HEK293 (cell line): ENCODE measurements at regions not wholly inside any gene's neighbourhood (a gene's known extent, or its start where the extent isn't known, plus 50 kb on each side); places are given as distances from the start of the nearest gene placed in this dataset.

Experiments used
- CTCF ChIA-PET: fragments of 350-600 bp; formaldehyde crosslinking; extraction: SDS; loops from one replicate; lab custom pipeline; 2021; ENCODE audit warnings: antibody characterized with exemption; lab: Yijun Ruan, JAX
- POLR2A ChIA-PET: fragments of 300-600 bp; formaldehyde crosslinking; extraction: SDS; loops from one replicate; lab custom pipeline; 2020; ENCODE audit warnings: antibody characterized with exemption, inconsistent platforms; lab: Yijun Ruan, JAX
- H3K27ac ChIP-seq: fragments of 200-500 bp; sonication (Bioruptor generic); 2 replicates; pipeline ENCODE4 v1.5.1; 2014; ENCODE audit warnings: low read depth, low read length, control low read depth, inconsistent platforms; ENCODE audit errors: extremely low read depth
- H3K36me3 ChIP-seq, 2 experiments: fragments of 200-500 bp in 1 of 2; sonication (Bioruptor generic) in 1 of 2; 1 replicate in 1 of 2; 2 replicates in 1 of 2; pipeline ENCODE4 v1.5.1; 2014 to 2017; ENCODE audit warnings: inconsistent platforms in 2 of 2, low read length in 2 of 2; ENCODE audit not compliant: control insufficient read depth in 2 of 2, insufficient read depth in 1 of 2
- H3K4me1 ChIP-seq: fragments of 200-500 bp; sonication (Bioruptor generic); 2 replicates; pipeline ENCODE4 v1.5.1; 2014; ENCODE audit warnings: mild to moderate bottlenecking, low read length, inconsistent platforms; ENCODE audit not compliant: control insufficient read depth, insufficient read depth
- H3K4me3 ChIP-seq: 2 replicates; pipeline ENCODE4 v1.5.1; 2011; ENCODE audit warnings: low read depth, mild to moderate bottlenecking, control low read depth, low read length, moderate library complexity
- H3K9me3 ChIP-seq: fragments of 200-500 bp; sonication (Bioruptor generic); 2 replicates; pipeline ENCODE4 v1.5.1; 2014; ENCODE audit warnings: low read depth, low read length, inconsistent platforms; ENCODE audit not compliant: control insufficient read depth, insufficient read depth
- KLF1 ChIP-seq: fragments of 450-650 bp; formaldehyde crosslinking; IDR thresholded peaks from 2 replicates; pipeline ENCODE4 v1.5.1; 2016; ENCODE audit warnings: missing biosample characterization, missing genetic modification characterization
- PRDM2 ChIP-seq: fragments of 450-650 bp; formaldehyde crosslinking; IDR thresholded peaks from 2 replicates; pipeline ENCODE4 v1.5.1; 2016; ENCODE audit warnings: missing biosample characterization, missing genetic modification characterization, borderline replicate concordance
- RBAK ChIP-seq: fragments of 450-650 bp; formaldehyde crosslinking; IDR thresholded peaks from 2 replicates; pipeline ENCODE4 v1.5.1; 2016; ENCODE audit warnings: missing biosample characterization, missing genetic modification characterization
- ZFP41 ChIP-seq: fragments of 450-650 bp; formaldehyde crosslinking; IDR thresholded peaks from 2 replicates; pipeline ENCODE4 v1.5.1; 2016; ENCODE audit warnings: missing biosample characterization, missing genetic modification characterization, borderline replicate concordance
- ZNF148 ChIP-seq: fragments of 450-650 bp; formaldehyde crosslinking; IDR thresholded peaks from 2 replicates; pipeline ENCODE4 v1.5.0; 2017; ENCODE audit warnings: missing biosample characterization, missing genetic modification characterization, borderline replicate concordance
- ZNF157 ChIP-seq: fragments of 450-650 bp; formaldehyde crosslinking; IDR thresholded peaks from 2 replicates; pipeline ENCODE4 v1.5.1; 2016; ENCODE audit warnings: missing biosample characterization, missing genetic modification characterization
- ZNF174 ChIP-seq: fragments of 450-650 bp; formaldehyde crosslinking; IDR thresholded peaks from 2 replicates; pipeline ENCODE4 v1.5.0; 2017; ENCODE audit warnings: missing biosample characterization, mild to moderate bottlenecking, missing genetic modification characterization
- ZNF426 ChIP-seq: fragments of 450-650 bp; formaldehyde crosslinking; IDR thresholded peaks from 2 replicates; pipeline ENCODE4 v1.5.1; 2017; ENCODE audit warnings: missing biosample characterization, missing genetic modification characterization, mild to moderate bottlenecking, inconsistent platforms, moderate library complexity
- ZNF48 ChIP-seq: fragments of 450-650 bp; formaldehyde crosslinking; IDR thresholded peaks from 2 replicates; pipeline ENCODE4 v1.5.1; 2016; ENCODE audit warnings: missing biosample characterization, missing genetic modification characterization
- ZNF571 ChIP-seq: fragments of 450-650 bp; formaldehyde crosslinking; IDR thresholded peaks from 2 replicates; pipeline ENCODE4 v1.5.0; 2017; ENCODE audit warnings: missing biosample characterization, missing genetic modification characterization
- ZNF664 ChIP-seq: fragments of 450-650 bp; formaldehyde crosslinking; IDR thresholded peaks from 2 replicates; pipeline ENCODE4 v1.5.1; 2016; ENCODE audit warnings: missing biosample characterization, missing genetic modification characterization
- ZNF76 ChIP-seq: fragments of 450-650 bp; formaldehyde crosslinking; IDR thresholded peaks from 2 replicates; pipeline ENCODE4; 2016; ENCODE audit warnings: low read depth, missing biosample characterization, missing genetic modification characterization, borderline replicate concordance
- TF ChIP-seq, protein P1 (sequence below): fragments of 450-650 bp; formaldehyde crosslinking; IDR thresholded peaks from 2 replicates; pipeline ENCODE4 v1.5.1; 2016; ENCODE audit warnings: missing biosample characterization, missing genetic modification characterization, low read depth

GRCh38 chr16:51031598-51031997 lies 119.5 kb downstream of the SALL1 start (continued):
- TF ChIP-seq ZNF48 (tag by site-specific recombination), result no peak
- no peak for TF ChIP-seq PRDM2 (tag by site-specific recombination)
- no peak for TF ChIP-seq ZNF157 (tag by site-specific recombination)
- TF ChIP-seq, protein P1, sequence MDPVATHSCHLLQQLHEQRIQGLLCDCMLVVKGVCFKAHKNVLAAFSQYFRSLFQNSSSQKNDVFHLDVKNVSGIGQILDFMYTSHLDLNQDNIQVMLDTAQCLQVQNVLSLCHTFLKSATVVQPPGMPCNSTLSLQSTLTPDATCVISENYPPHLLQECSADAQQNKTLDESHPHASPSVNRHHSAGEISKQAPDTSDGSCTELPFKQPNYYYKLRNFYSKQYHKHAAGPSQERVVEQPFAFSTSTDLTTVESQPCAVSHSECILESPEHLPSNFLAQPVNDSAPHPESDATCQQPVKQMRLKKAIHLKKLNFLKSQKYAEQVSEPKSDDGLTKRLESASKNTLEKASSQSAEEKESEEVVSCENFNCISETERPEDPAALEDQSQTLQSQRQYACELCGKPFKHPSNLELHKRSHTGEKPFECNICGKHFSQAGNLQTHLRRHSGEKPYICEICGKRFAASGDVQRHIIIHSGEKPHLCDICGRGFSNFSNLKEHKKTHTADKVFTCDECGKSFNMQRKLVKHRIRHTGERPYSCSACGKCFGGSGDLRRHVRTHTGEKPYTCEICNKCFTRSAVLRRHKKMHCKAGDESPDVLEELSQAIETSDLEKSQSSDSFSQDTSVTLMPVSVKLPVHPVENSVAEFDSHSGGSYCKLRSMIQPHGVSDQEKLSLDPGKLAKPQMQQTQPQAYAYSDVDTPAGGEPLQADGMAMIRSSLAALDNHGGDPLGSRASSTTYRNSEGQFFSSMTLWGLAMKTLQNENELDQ, result no peak
- no peak for TF ChIP-seq ZFP41 (tag by site-specific recombination)

GRCh38 chr16:51030516-51030915 lies 120.6 kb downstream of the SALL1 start:
- CTCF ChIA-PET, result no interaction called here
- POLR2A ChIA-PET, result no interaction called here
- Histone ChIP-seq H3K4me3 (no peak overlapping the region), H3K9me3 (no peaks in the 10 kb centered on the region), H3K27ac (no peak overlapping the region), H3K4me1 (no peaks in the 10 kb centered on the region), H3K36me3 (no peaks in the 10 kb centered on the region)
- TF ChIP-seq PRDM2 (tag by site-specific recombination) (no peak), KLF1 (tag by site-specific recombination) (0 out of 2 replicates have a peak, but pooled peaks have one; percentile 38)

GRCh38 chr16:51025588-51026290 lies 125.3 kb downstream of the SALL1 start:
- POLR2A ChIA-PET, result interaction anchor here (0.6 kb wide), 1 partner anchor 366 kb away, joined by 4 read pairs; no protein-coding TSS in a partner anchor
- no peak overlapping the region for H3K4me3 ChIP-seq
- H3K36me3 ChIP-seq, result no peaks in the 10 kb centered on the region
- CTCF ChIA-PET, result no interaction called here
- H3K4me1 ChIP-seq, result no peaks in the 10 kb centered on the region
- H3K27ac ChIP-seq, result no peak overlapping the region
- no peaks in the 10 kb centered on the region for H3K9me3 ChIP-seq
- TF ChIP-seq ZNF76 (tag by site-specific recombination), result no peak
- TF ChIP-seq ZNF571 (tag by site-specific recombination), result no peak
- TF ChIP-seq ZNF664 (tag by site-specific recombination), result no peak
- no peak for TF ChIP-seq ZNF174
- no peak for TF ChIP-seq ZNF426 (tag by site-specific recombination)
- TF ChIP-seq RBAK, result no peak
- TF ChIP-seq ZNF148 (tag by site-specific recombination), result no peak
